ENCODE measurements at regions not wholly inside any gene's neighbourhood (a gene's known extent, or its start where the extent isn't known, plus 50 kb on each side); places are given as distances from the start of the nearest gene placed in this dataset.

DNA sequence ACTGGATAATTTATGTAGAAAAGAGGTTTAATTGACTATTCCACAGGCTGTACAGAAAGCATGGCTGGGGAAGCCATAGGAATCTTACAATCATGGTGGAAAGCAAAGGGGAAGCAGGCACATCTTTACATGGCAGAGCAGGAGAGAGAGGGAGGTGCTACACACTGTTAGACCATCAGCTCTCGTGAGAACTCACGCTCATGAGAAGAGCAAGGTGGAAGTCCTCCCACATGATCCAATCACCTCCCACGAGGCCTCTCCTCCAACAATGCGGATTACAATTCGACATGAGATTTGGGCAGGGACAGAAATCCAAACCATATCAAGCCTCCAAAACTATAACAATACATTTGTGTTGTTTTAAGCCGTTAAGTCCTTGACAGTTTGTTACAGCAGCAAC lies 257.1 kb upstream of the KCNG1 start:
- no peaks in the 10 kb centered on the region for H3K36me3 ChIP-seq
- H3K4me3 ChIP-seq, result no peak overlapping the region
- no peak for ATAC-seq
- 80 to 95% methylated on average over 3 to 6 of the region's 6 CpGs for WGBS, 2 donors (ENCODE audit: low coverage in 1 of 2)
- H3K27ac ChIP-seq, result no peak overlapping the region
- peaks cover 0 to 11% (median 0%) of the 10 kb centered on the region in 3 donors for H3K4me1 ChIP-seq
- TF ChIP-seq POLR2A (IDR thresholded peaks at IDR 0.05) (no peak), EP300 (IDR thresholded peaks at IDR 0.05) (no peak), POLR2AphosphoS5 (IDR thresholded peaks at IDR 0.05) (no peak)
- TF ChIP-seq, protein P1, sequence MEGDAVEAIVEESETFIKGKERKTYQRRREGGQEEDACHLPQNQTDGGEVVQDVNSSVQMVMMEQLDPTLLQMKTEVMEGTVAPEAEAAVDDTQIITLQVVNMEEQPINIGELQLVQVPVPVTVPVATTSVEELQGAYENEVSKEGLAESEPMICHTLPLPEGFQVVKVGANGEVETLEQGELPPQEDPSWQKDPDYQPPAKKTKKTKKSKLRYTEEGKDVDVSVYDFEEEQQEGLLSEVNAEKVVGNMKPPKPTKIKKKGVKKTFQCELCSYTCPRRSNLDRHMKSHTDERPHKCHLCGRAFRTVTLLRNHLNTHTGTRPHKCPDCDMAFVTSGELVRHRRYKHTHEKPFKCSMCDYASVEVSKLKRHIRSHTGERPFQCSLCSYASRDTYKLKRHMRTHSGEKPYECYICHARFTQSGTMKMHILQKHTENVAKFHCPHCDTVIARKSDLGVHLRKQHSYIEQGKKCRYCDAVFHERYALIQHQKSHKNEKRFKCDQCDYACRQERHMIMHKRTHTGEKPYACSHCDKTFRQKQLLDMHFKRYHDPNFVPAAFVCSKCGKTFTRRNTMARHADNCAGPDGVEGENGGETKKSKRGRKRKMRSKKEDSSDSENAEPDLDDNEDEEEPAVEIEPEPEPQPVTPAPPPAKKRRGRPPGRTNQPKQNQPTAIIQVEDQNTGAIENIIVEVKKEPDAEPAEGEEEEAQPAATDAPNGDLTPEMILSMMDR (IDR thresholded peaks at IDR 0.05), result no peak
- H3K9me3 ChIP-seq, result peaks cover 0 to 12% (median 0%) of the 10 kb centered on the region in 3 donors
- H3K27me3 ChIP-seq, result peaks cover 56% of the 10 kb centered on the region

DNA sequence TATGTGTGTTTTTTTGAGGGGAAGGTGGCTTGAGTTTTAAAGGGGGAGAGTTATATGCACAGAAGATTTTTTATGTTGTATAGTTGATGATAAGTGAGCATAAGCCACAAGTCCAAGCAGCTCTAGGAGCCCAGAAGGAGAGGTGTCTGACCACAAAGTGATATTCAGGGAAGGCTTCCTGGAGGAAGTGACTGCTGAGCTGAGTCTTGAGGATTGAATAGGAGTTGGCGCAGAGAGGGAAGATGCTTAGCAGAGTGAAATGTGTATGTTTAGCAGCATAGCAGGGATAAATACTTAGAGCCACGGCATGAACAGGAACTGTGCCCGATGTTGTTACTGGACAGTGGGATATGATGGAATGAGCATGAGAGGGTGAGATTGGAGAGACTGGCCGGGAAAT lies 255.1 kb upstream of the KCNG1 start:
- Histone ChIP-seq H3K27me3 (peaks cover 67% of the 10 kb centered on the region), H3K4me3 (no peak overlapping the region), H3K27ac (no peak overlapping the region), H3K4me1 (peaks cover 0 to 12% (median 0%) of the 10 kb centered on the region in 3 donors), H3K9me3 (peaks cover 0 to 7% (median 0%) of the 10 kb centered on the region in 3 donors), H3K36me3 (no peaks in the 10 kb centered on the region)
- WGBS, 2 donors (ENCODE audit: low coverage in 1 of 2), result 82 to 89% methylated on average over 3 to 4 of the region's 4 CpGs
- TF ChIP-seq POLR2AphosphoS5 (IDR thresholded peaks at IDR 0.05), result no peak
- no peak for TF ChIP-seq POLR2A (IDR thresholded peaks at IDR 0.05)
- no peak for TF ChIP-seq EP300 (IDR thresholded peaks at IDR 0.05)
- TF ChIP-seq, protein P1 (IDR thresholded peaks at IDR 0.05), result no peak
- no peak for ATAC-seq

DNA sequence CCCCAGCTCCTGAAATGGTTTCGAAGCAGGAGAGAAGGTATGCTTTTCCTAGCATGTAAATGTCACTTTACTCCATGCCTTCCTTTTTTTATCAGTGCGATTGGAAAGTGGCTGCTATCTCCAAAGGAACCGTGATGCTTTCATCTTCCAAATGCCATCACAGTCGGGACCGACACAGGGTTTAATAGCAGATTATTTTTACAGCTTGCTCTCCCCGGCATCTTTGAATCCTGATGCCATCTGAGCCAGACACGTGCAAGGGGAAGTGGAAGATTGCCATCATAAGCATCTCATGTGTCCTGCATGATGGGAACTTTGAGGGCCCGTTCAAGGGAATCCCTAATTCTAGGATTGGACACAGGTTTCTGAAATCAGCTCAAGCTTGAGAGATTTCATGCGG lies 253.4 kb upstream of the KCNG1 start:
- TF ChIP-seq EP300 (IDR thresholded peaks at IDR 0.05) (no peak), POLR2AphosphoS5 (IDR thresholded peaks at IDR 0.05) (no peak), POLR2A (IDR thresholded peaks at IDR 0.05) (no peak)
- TF ChIP-seq, protein P1 (IDR thresholded peaks at IDR 0.05), result no peak
- H3K36me3 ChIP-seq, result no peaks in the 10 kb centered on the region
- peaks cover 0 to 7% (median 0%) of the 10 kb centered on the region in 3 donors for H3K9me3 ChIP-seq
- no peak for ATAC-seq
- peaks cover 0 to 18% (median 0%) of the 10 kb centered on the region in 3 donors for H3K4me1 ChIP-seq
- WGBS, 2 donors (ENCODE audit: low coverage in 1 of 2), result 30 to 55% methylated on average over 4 to 7 of the region's 9 CpGs
- peaks cover 67% of the 10 kb centered on the region for H3K27me3 ChIP-seq
- no peak overlapping the region for H3K27ac ChIP-seq
- no peak overlapping the region for H3K4me3 ChIP-seq

- Histone ChIP-seq H3K4me1 (peaks cover 0 to 18% (median 0%) of the 10 kb centered on the region in 3 donors), H3K27me3 (peaks cover 68% of the 10 kb centered on the region), H3K4me3 (no peak overlapping the region), H3K9me3 (peaks cover 0 to 12% (median 0%) of the 10 kb centered on the region in 3 donors), H3K27ac (no peak overlapping the region), H3K36me3 (no peaks in the 10 kb centered on the region)
- no peak for TF ChIP-seq POLR2AphosphoS5 (IDR thresholded peaks at IDR 0.05)
- TF ChIP-seq EP300 (IDR thresholded peaks at IDR 0.05), result no peak
- TF ChIP-seq POLR2A (IDR thresholded peaks at IDR 0.05), result no peak
- TF ChIP-seq, protein P1 (IDR thresholded peaks at IDR 0.05), result no peak
- ATAC-seq, result no peak
- 34% methylated on average over 12 of the region's 14 CpGs; no CpG with 5 or more reads in 1 of the 2 donors for WGBS, 2 donors (ENCODE audit: low coverage in 1 of 2)
Measured at GRCh38 chr20:51275826-51276225, 252.9 kb upstream of the KCNG1 start.

DNA sequence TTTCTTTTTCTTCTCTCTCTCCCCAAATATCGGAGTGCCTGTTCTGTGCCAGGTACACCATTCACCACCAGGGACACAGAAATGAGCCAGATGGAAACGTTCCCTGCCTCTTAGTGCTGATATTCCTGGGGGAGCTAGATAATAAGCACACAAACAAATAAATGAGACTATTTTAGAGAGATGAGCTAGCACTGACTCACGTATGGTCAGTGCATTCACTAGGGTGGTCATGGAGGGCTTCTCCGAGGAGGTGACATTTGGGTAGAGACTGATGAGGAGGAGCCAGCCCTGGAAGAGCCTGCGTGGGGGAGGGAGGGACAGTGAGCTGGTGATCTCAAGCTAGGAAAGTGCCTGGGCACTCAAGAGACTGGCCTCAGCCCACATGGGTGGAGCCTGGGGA lies 252.3 kb upstream of the KCNG1 start:
- peaks cover 0 to 18% (median 0%) of the 10 kb centered on the region in 3 donors for H3K4me1 ChIP-seq
- ATAC-seq, result no peak
- H3K36me3 ChIP-seq, result no peaks in the 10 kb centered on the region
- peaks cover 70% of the 10 kb centered on the region for H3K27me3 ChIP-seq
- WGBS, 2 donors (ENCODE audit: low coverage in 1 of 2), result 62% methylated on average over 4 of the region's 5 CpGs; no CpG with 5 or more reads in 1 of the 2 donors
- TF ChIP-seq, protein P1 (IDR thresholded peaks at IDR 0.05), result no peak
- TF ChIP-seq POLR2A (IDR thresholded peaks at IDR 0.05) (no peak), POLR2AphosphoS5 (IDR thresholded peaks at IDR 0.05) (no peak), EP300 (IDR thresholded peaks at IDR 0.05) (no peak)
- no peak overlapping the region for H3K27ac ChIP-seq
- H3K9me3 ChIP-seq, result peaks cover 0 to 18% (median 0%) of the 10 kb centered on the region in 3 donors
- H3K4me3 ChIP-seq, result no peak overlapping the region
